Aorta (tissue), 5 donors: ENCODE measurements at regions not wholly inside any gene's neighbourhood (a gene's known extent, or its start where the extent isn't known, plus 50 kb on each side); places are given as distances from the start of the nearest gene placed in this dataset.

Experiments used
- ATAC-seq: fragments of 200-7000 bp; cut with Tn5 transposase; one replicate; pipeline ENCODE4 v1.9.1; 2022; ENCODE audit warnings: moderate library complexity; ENCODE audit not compliant: low FRiP score
- DNase-seq, 2 donors: peaks; one replicate each; pipeline ENCODE4 v3.0.0-alpha.2; 2020
- H3K27ac ChIP-seq, 2 donors: one replicate each; pipeline ENCODE4 v1.5.1; 2013; ENCODE audit warnings: low read length in 2 of 2, mild to moderate bottlenecking in 2 of 2, moderate library complexity in 2 of 2, control low read depth in 1 of 2, inconsistent platforms in 1 of 2, low read depth in 1 of 2
- H3K27me3 ChIP-seq, 2 donors: one replicate each; pipeline ENCODE4 v1.6.1; 2013; ENCODE audit warnings: control low read depth in 1 of 2, low read length in 1 of 2, mild to moderate bottlenecking in 1 of 2, moderate library complexity in 1 of 2; ENCODE audit not compliant: insufficient read depth in 2 of 2, control insufficient read depth in 1 of 2
- H3K36me3 ChIP-seq, 2 donors: one replicate each; pipeline ENCODE4 v1.6.1; 2013; ENCODE audit warnings: control low read depth in 1 of 2, low read length in 1 of 2, mild to moderate bottlenecking in 1 of 2; ENCODE audit not compliant: insufficient read depth in 2 of 2, control insufficient read depth in 1 of 2
- H3K4me1 ChIP-seq, 2 donors: one replicate each; pipeline ENCODE4 v1.6.1; 2013; ENCODE audit warnings: low read length in 2 of 2, control low read depth in 1 of 2, mild to moderate bottlenecking in 1 of 2, moderate library complexity in 1 of 2; ENCODE audit not compliant: insufficient read depth in 2 of 2, control insufficient read depth in 1 of 2
- H3K4me3 ChIP-seq, 2 donors: one replicate each; pipeline ENCODE4 v1.5.1; 2013; ENCODE audit warnings: low read length in 2 of 2, control low read depth in 1 of 2, mild to moderate bottlenecking in 1 of 2
- H3K9me3 ChIP-seq: one replicate; pipeline ENCODE4 v1.6.1; 2013; ENCODE audit warnings: mild to moderate bottlenecking, low read length; ENCODE audit not compliant: control insufficient read depth
- WGBS, 2 donors: extraction: QIAGEN DNeasy Blood & Tissue Kit; methylation state at CpG; one replicate each; pipeline ENCODE4 v1.1.7; 2013; 5-methylcytosine and 5-hydroxymethylcytosine counted together
- intact Hi-C, 2 donors: fragments of 100-400 bp; cut with DNase I; formaldehyde crosslinking; loops; one replicate each; pipeline versions ENCODE4 v1.14.2 to v1.15.0; 2022
- donor health status: healthy with polysubstance abuse.
- donor health status: Bipolar disorder and iron deficiency.
- donor health status: DM: no; HTN: no; CAD: no.
- donor health status: DM: no; HTN: no; CAD: no.
- donor health status: DM: yes; HTN: yes; CAD: no.

GRCh38 chr2:219722276-219722879, 94.9 kb downstream of the SLC4A3 start:
- no peaks in the 10 kb centered on the region for H3K4me1 ChIP-seq
- no peak overlapping the region for H3K4me3 ChIP-seq
- H3K36me3 ChIP-seq: no peaks in the 10 kb centered on the region
- no peak for DNase-seq
- intact Hi-C loops: no loop called here
- no peak overlapping the region for H3K27ac ChIP-seq
- WGBS, 2 donors: 80 to 81% methylated on average over 10 of the region's 10 CpGs
- no peak for ATAC-seq
- no peaks in the 10 kb centered on the region for H3K9me3 ChIP-seq
- peaks cover 0 to 2% of the 10 kb centered on the region in 2 donors for H3K27me3 ChIP-seq

DNA sequence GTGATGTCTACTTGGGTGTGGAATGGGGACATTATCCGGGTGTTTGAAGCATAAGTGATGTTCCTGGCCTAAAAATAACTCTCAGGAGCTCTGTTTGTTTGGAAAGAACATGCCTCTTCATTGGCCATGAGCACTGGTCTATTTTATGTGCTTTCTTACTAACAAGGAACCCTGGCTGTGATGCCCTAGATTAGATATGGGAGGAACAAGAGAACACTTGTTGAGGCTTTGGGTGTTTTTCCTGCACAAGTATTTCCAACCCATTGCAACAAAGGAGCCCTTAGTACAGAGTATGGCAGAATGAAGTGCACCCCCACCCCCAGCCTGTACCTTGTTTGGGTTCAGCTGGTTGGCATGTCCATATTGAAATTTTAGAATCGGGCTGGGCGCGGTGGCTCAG, 95.9 kb downstream of the SLC4A3 start:
- intact Hi-C loops: no loop called here
- no peaks in the 10 kb centered on the region for H3K4me1 ChIP-seq
- no peaks in the 10 kb centered on the region for H3K27me3 ChIP-seq
- ATAC-seq (no peak), DNase-seq (no peak)
- no peaks in the 10 kb centered on the region for H3K36me3 ChIP-seq
- WGBS, 2 donors: 92 to 94% methylated on average over 4 of the region's 4 CpGs
- H3K4me3 ChIP-seq: no peak overlapping the region
- no peaks in the 10 kb centered on the region for H3K9me3 ChIP-seq
- H3K27ac ChIP-seq: no peak overlapping the region

GRCh38 chr2:219724628-219725027, 97.2 kb downstream of the SLC4A3 start:
- intact Hi-C loops: no loop called here
- 74 to 82% methylated on average over 1 of the region's 1 CpG for WGBS, 2 donors
- ATAC-seq (no peak), DNase-seq (no peak)
- Histone ChIP-seq H3K4me1 (no peaks in the 10 kb centered on the region), H3K4me3 (no peak overlapping the region), H3K9me3 (no peaks in the 10 kb centered on the region), H3K36me3 (no peaks in the 10 kb centered on the region), H3K27me3 (no peaks in the 10 kb centered on the region), H3K27ac (no peak overlapping the region)

DNA sequence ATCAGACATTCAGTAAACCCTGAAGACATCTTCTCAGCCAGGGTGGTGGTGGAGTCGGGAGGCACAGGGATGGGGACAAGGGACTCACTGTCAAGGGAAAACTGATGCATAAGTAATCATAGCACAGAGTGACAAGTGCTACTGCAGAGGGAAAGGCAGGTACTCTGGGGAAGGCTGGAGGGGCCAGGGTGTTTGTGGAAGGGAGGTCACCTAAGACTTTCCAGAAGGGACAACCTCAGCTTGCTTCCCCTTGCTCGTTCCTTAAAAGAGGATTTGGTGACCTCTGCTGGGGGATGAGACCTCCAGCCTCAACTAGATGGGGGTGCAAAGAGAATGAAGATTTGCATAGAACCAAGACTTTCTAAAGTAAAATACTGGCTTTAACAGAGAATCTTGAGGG, 99.5 kb downstream of the SLC4A3 start:
- DNase-seq: no peak
- ATAC-seq: no peak
- intact Hi-C loops: no loop called here
- Histone ChIP-seq H3K4me1 (no peaks in the 10 kb centered on the region), H3K27ac (no peak overlapping the region), H3K27me3 (no peaks in the 10 kb centered on the region), H3K4me3 (no peak overlapping the region), H3K9me3 (peaks cover 3% of the 10 kb centered on the region), H3K36me3 (no peaks in the 10 kb centered on the region)
- 90 to 95% methylated on average over 2 of the region's 2 CpGs for WGBS, 2 donors

- H3K9me3 ChIP-seq: peaks cover 3% of the 10 kb centered on the region
- H3K36me3 ChIP-seq: no peaks in the 10 kb centered on the region
- 55 to 62% methylated on average over 8 of the region's 8 CpGs for WGBS, 2 donors
- no peak overlapping the region for H3K27ac ChIP-seq
- no peak for DNase-seq
- intact Hi-C loops: no loop called here
- H3K4me1 ChIP-seq: no peaks in the 10 kb centered on the region
- peak; percentile 72 for ATAC-seq
- no peaks in the 10 kb centered on the region for H3K27me3 ChIP-seq
- no peak overlapping the region for H3K4me3 ChIP-seq
Observed at GRCh38 chr2:219727771-219728429, 100.5 kb downstream of the SLC4A3 start.

DNA sequence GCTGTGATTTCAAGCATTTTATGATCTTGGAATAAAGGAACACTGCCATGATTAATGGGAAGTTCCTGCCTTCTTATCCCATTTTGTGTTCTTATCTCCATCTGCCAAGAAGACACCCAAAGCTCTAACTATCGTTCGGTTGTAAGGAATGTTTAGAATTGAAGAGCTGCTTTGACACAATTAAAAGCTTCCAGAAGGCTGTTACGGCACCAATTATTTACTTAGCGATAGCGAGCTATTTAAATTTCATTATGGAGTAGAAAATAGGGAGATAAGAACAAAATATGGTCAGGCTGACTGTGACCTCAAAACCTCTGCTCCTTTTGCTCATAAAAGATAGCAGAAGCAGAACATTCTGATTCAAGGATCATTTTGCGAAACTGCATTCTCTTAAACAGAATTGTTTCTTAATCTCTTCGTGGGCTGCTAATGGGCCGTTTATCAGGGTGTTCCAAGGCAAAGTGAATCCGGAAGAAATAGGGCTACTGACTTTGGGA, 101.6 kb downstream of the SLC4A3 start:
- no peak for ATAC-seq
- DNase-seq: no peak
- H3K4me3 ChIP-seq: no peak overlapping the region
- 66 to 71% methylated on average over 9 of the region's 9 CpGs for WGBS, 2 donors
- no peak overlapping the region for H3K27ac ChIP-seq
- H3K9me3 ChIP-seq: peaks cover 3% of the 10 kb centered on the region
- intact Hi-C loops: no loop called here
- H3K27me3 ChIP-seq: no peaks in the 10 kb centered on the region
- H3K36me3 ChIP-seq: no peaks in the 10 kb centered on the region
- no peaks in the 10 kb centered on the region for H3K4me1 ChIP-seq

DNA sequence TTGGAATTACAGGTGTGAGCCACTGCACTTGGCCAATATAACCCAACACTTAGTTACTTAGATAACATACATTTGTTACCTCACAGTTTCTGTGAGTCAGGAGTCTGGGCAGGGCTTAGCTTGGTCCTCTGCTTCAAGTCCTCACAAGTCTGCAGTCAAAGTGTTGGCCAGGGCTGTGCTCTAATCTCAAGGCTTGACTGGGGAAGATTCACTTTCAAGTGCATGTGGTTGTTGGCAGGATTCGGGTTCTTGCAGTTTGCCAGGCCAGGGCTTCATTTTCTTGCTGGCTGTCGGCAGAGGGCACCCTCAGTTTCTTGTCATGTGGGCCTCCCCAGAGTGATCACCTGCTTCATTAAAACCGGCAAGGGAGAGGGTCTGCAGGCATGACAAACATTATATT, 103.7 kb downstream of the SLC4A3 start:
- Histone ChIP-seq H3K9me3 (peaks cover 3% of the 10 kb centered on the region), H3K36me3 (no peaks in the 10 kb centered on the region), H3K27ac (no peak overlapping the region), H3K27me3 (no peaks in the 10 kb centered on the region), H3K4me1 (no peaks in the 10 kb centered on the region), H3K4me3 (no peak overlapping the region)
- no peak for ATAC-seq
- intact Hi-C loops: loop anchor here in 1 of 2 donors (10.0 kb wide), 1 partner anchor 1844 kb away; the partner anchor contains the start of gene EPHA4
- no peak for DNase-seq
- WGBS, 2 donors: 66 to 78% methylated on average over 3 of the region's 3 CpGs

DNA sequence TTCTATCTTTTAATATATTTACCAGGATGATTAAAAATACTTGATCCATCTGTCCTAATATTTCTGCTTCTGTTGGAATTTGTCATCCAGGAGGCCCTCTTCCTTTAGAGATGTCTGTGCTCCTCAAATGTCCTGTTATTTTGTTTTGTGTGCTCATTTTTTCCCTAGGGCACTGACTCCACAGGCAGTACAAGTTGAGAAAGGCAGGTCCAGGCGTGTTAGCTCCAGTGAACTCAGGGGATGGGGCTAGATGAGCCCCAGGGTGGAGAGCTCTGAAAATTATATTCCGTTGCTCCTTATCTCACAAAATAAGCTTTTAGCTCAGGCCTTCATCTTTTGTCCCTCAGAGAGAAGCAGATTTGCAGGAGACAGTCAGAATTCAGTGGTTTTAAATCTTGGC, 105.7 kb downstream of the SLC4A3 start:
- no peaks in the 10 kb centered on the region for H3K36me3 ChIP-seq
- H3K4me3 ChIP-seq: no peak overlapping the region
- WGBS, 2 donors: 82 to 88% methylated on average over 2 of the region's 2 CpGs
- ATAC-seq (no peak), DNase-seq (no peak)
- H3K27me3 ChIP-seq: no peaks in the 10 kb centered on the region
- peaks cover 3% of the 10 kb centered on the region for H3K9me3 ChIP-seq
- intact Hi-C loops: loop anchor here in 1 of 2 donors (10.0 kb wide), 1 partner anchor 1842 kb away; the partner anchor contains the start of gene EPHA4
- no peaks in the 10 kb centered on the region for H3K4me1 ChIP-seq
- no peak overlapping the region for H3K27ac ChIP-seq

- ATAC-seq: no peak
- H3K36me3 ChIP-seq: no peaks in the 10 kb centered on the region
- no peak overlapping the region for H3K27ac ChIP-seq
- DNase-seq: no peak
- H3K27me3 ChIP-seq: no peaks in the 10 kb centered on the region
- peaks cover 3% of the 10 kb centered on the region for H3K9me3 ChIP-seq
- H3K4me1 ChIP-seq: no peaks in the 10 kb centered on the region
- 87 to 92% methylated on average over 2 of the region's 2 CpGs for WGBS, 2 donors
- intact Hi-C loops: loop anchor here in 1 of 2 donors (10.0 kb wide), 1 partner anchor 1841 kb away; the partner anchor contains the start of gene EPHA4
- H3K4me3 ChIP-seq: no peak overlapping the region
Observed at GRCh38 chr2:219733746-219734145, 106.3 kb downstream of the SLC4A3 start.
